SU-DHL-6 (cell line): ENCODE measurements at regions not wholly inside any gene's neighbourhood (a gene's known extent, or its start where the extent isn't known, plus 50 kb on each side); places are given as distances from the start of the nearest gene placed in this dataset.

Source experiments
- H2AFZ ChIP-seq: fragments of 200-600 bp; sonication (generic); 2 replicates; pipeline ENCODE4 v1.6.1; 2014; ENCODE audit warnings: low read depth, mild to moderate bottlenecking, moderate library complexity, mixed read lengths, antibody characterized with exemption, low read length; ENCODE audit not compliant: severe bottlenecking
- H3F3A ChIP-seq: fragments of 200-600 bp; shearing (Covaris generic); 2 replicates; pipeline ENCODE4 v1.6.0; 2016; ENCODE audit warnings: antibody characterized with exemption, mild to moderate bottlenecking; ENCODE audit not compliant: insufficient read depth
- H3K27ac ChIP-seq: fragments of 200-600 bp; sonication (generic); 2 replicates; pipeline ENCODE4 v1.5.1; 2016; ENCODE audit warnings: low read depth, mild to moderate bottlenecking, low read length, moderate library complexity, mixed read lengths
- H3K27me3 ChIP-seq: fragments of 200-600 bp; sonication (generic), shearing (Covaris generic); 2 replicates; pipeline ENCODE4 v1.6.0; 2014; ENCODE audit warnings: mild to moderate bottlenecking, low read length
- H3K36me3 ChIP-seq: fragments of 200-600 bp; sonication (generic); 2 replicates; pipeline ENCODE4 v1.6.1; 2014; ENCODE audit warnings: mild to moderate bottlenecking, low read length, mixed read lengths
- H3K4me2 ChIP-seq: fragments of 300-600, 200-600 bp; shearing (Covaris generic), sonication (generic); 2 replicates; pipeline ENCODE4 v1.6.0; 2014; ENCODE audit warnings: low read length, low read depth, mild to moderate bottlenecking; ENCODE audit not compliant: poor library complexity, severe bottlenecking
- H3K4me3 ChIP-seq: fragments of 200-600 bp; sonication (generic); 2 replicates; pipeline ENCODE4 v1.5.1; 2014; ENCODE audit warnings: antibody characterized with exemption, low read length, mild to moderate bottlenecking, mixed read lengths; ENCODE audit not compliant: insufficient read depth, poor library complexity, severe bottlenecking
- H3K79me2 ChIP-seq: fragments of 200-600 bp; sonication (generic); 2 replicates; pipeline ENCODE4 v1.6.1; 2014; ENCODE audit warnings: mild to moderate bottlenecking, low read length, moderate library complexity; ENCODE audit not compliant: insufficient read depth
- H3K9ac ChIP-seq: fragments of 200-600 bp; sonication (generic); 2 replicates; pipeline ENCODE4 v1.7.0; 2014; ENCODE audit warnings: mild to moderate bottlenecking, low read length
- H3K9me2 ChIP-seq: fragments of 200-600 bp; sonication (generic); replicated peaks from 2 replicates; pipeline ENCODE4 v1.6.1; 2014; ENCODE audit warnings: low read length; ENCODE audit not compliant: insufficient read depth
- H3K9me3 ChIP-seq: fragments of 200-600 bp; sonication (generic); 2 replicates; pipeline ENCODE4 v1.6.1; 2014; ENCODE audit warnings: low read length, mixed read lengths; ENCODE audit not compliant: insufficient read depth
- H4K20me1 ChIP-seq: fragments of 200-600 bp; sonication (generic); 2 replicates; pipeline ENCODE4 v1.6.1; 2014; ENCODE audit warnings: low read depth, mild to moderate bottlenecking, antibody characterized with exemption, low read length, moderate library complexity, mixed read lengths
- EZH2phosphoT487 ChIP-seq: fragments of 200-600 bp; sonication (generic), shearing (Covaris generic); conservative IDR thresholded peaks from 2 replicates; pipeline ENCODE4 v1.6.1; 2018; ENCODE audit warnings: mild to moderate bottlenecking, antibody characterized with exemption, low read length, moderate library complexity, mixed read lengths
- TF ChIP-seq, protein P1 (sequence below): fragments of 200-600 bp; sonication (generic); IDR thresholded peaks from one replicate; pipeline ENCODE4 v1.5.1; 2017; ENCODE audit warnings: antibody characterized with exemption, mild to moderate bottlenecking, low read length, moderate library complexity; ENCODE audit not compliant: insufficient read depth, poor library complexity, severe bottlenecking

DNA sequence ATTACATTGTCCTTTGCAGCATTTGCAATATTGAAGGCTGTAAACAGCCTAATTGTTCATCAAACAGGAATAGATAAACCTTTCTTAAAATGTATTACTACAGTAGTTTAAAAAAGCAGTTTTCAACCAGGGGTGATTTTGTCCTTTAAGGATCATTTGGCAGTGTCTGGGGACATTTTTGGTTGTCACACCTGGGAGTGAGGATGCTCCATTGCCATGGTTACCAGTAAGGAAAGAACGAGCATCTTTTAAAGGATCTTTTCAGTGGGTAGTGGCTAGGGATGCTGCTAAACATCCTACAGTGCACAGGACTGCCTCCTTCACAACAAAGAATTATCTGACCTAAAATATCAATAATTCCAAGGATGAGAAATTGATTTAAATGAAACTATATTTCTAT is 596.3 kb downstream of the HINT1 start:
- H3K4me2 ChIP-seq, result no peak overlapping the region
- TF ChIP-seq, protein P1, sequence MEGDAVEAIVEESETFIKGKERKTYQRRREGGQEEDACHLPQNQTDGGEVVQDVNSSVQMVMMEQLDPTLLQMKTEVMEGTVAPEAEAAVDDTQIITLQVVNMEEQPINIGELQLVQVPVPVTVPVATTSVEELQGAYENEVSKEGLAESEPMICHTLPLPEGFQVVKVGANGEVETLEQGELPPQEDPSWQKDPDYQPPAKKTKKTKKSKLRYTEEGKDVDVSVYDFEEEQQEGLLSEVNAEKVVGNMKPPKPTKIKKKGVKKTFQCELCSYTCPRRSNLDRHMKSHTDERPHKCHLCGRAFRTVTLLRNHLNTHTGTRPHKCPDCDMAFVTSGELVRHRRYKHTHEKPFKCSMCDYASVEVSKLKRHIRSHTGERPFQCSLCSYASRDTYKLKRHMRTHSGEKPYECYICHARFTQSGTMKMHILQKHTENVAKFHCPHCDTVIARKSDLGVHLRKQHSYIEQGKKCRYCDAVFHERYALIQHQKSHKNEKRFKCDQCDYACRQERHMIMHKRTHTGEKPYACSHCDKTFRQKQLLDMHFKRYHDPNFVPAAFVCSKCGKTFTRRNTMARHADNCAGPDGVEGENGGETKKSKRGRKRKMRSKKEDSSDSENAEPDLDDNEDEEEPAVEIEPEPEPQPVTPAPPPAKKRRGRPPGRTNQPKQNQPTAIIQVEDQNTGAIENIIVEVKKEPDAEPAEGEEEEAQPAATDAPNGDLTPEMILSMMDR, result no peak
- TF ChIP-seq EZH2phosphoT487, result no peak
- H3K9ac ChIP-seq, result no peak overlapping the region
- no peaks in the 10 kb centered on the region for H3K9me3 ChIP-seq
- H3K27ac ChIP-seq, result no peak overlapping the region
- H3K27me3 ChIP-seq, result no peaks in the 10 kb centered on the region
- H3K9me2 ChIP-seq, result no peaks in the 10 kb centered on the region
- H3F3A ChIP-seq, result no peaks in the 10 kb centered on the region
- no peak overlapping the region for H3K4me3 ChIP-seq
- H2AFZ ChIP-seq, result no peak overlapping the region
- no peaks in the 10 kb centered on the region for H3K79me2 ChIP-seq
- no peaks in the 10 kb centered on the region for H3K36me3 ChIP-seq
- H4K20me1 ChIP-seq, result no peaks in the 10 kb centered on the region

DNA sequence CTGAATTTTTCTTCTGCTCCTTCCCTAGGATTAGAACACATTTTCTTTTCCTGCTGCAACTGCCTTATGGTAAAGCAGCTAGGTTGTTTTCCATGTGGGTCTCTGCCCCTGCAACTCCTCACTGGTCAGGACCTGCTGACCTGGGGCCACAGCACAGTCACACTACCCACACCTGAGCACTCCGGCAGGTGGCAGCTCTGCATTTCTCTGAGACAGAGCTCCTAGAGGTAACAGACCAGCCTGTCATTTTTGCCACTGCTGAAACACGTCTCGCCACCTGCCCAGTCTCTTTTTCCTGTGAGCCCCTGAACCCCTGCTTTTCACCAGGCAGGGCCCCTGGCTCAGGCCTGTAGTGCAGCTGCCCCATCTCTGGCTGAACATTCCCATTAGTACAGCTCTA is 609.6 kb downstream of the HINT1 start:
- no peaks in the 10 kb centered on the region for H3K79me2 ChIP-seq
- H3K9ac ChIP-seq, result no peak overlapping the region
- no peaks in the 10 kb centered on the region for H3K9me2 ChIP-seq
- H2AFZ ChIP-seq, result no peak overlapping the region
- no peaks in the 10 kb centered on the region for H3K27me3 ChIP-seq
- no peak overlapping the region for H3K4me2 ChIP-seq
- H3K36me3 ChIP-seq, result no peaks in the 10 kb centered on the region
- H4K20me1 ChIP-seq, result no peaks in the 10 kb centered on the region
- H3K9me3 ChIP-seq, result no peaks in the 10 kb centered on the region
- TF ChIP-seq, protein P1, result no peak
- TF ChIP-seq EZH2phosphoT487, result no peak
- no peaks in the 10 kb centered on the region for H3F3A ChIP-seq
- H3K4me3 ChIP-seq, result no peak overlapping the region
- no peak overlapping the region for H3K27ac ChIP-seq

DNA sequence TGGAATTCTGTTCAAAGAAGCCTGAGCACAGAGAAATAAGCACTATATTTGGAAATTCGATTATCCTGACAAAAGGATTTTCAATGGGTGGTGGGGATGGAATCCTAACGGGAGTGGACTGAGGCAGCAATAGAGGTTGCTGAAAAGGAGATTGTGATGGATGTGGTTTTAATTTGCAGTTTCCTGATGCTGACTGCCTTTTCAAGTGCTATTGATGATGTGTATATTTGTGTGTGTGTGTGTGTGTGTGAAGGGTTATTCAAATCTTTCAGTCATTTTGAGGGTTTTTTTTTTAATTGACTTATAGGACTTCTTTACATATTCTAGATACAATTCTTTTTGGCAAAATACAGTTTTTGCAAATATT is 614.5 kb downstream of the HINT1 start:
- H2AFZ ChIP-seq, result no peak overlapping the region
- H4K20me1 ChIP-seq, result no peaks in the 10 kb centered on the region
- H3K4me3 ChIP-seq, result no peak overlapping the region
- TF ChIP-seq EZH2phosphoT487, result no peak
- TF ChIP-seq, protein P1, result no peak
- no peaks in the 10 kb centered on the region for H3K79me2 ChIP-seq
- H3K9me2 ChIP-seq, result no peaks in the 10 kb centered on the region
- no peak overlapping the region for H3K9ac ChIP-seq
- H3K27me3 ChIP-seq, result no peaks in the 10 kb centered on the region
- no peaks in the 10 kb centered on the region for H3F3A ChIP-seq
- no peaks in the 10 kb centered on the region for H3K36me3 ChIP-seq
- H3K9me3 ChIP-seq, result no peaks in the 10 kb centered on the region
- H3K4me2 ChIP-seq, result no peak overlapping the region
- no peak overlapping the region for H3K27ac ChIP-seq
